ENCODE measurements at regions not wholly inside any gene's neighbourhood (a gene's known extent, or its start where the extent isn't known, plus 50 kb on each side); places are given as distances from the start of the nearest gene placed in this dataset.

- TF ChIP-seq CTCF (IDR thresholded peaks at IDR 0.05) (no peak), POLR2A (IDR thresholded peaks at IDR 0.05) (no peak)
These were observed 609.2 kb downstream of the CSNK1G3 start for GRCh38 chr5:124121198-124121597.
